ENCODE measurements at regions not wholly inside any gene's neighbourhood (a gene's known extent, or its start where the extent isn't known, plus 50 kb on each side); places are given as distances from the start of the nearest gene placed in this dataset.
A peak's percentile ranks its signal among the peaks of the same experiment; 100 is the strongest.

GRCh38 chr6:27176523-27177484 lies 70.7 kb upstream of the PRSS16 start (continued):
- TF ChIP-seq GMEB2 (CRISPR knock-in tag; IDR thresholded peaks at IDR 0.05; ENCODE audit: low read depth), result no peak
- no peak for TF ChIP-seq HOXA3 (CRISPR knock-in tag; IDR thresholded peaks at IDR 0.05)
- TF ChIP-seq NONO (IDR thresholded peaks at IDR 0.05), result no peak
- 0 out of 2 replicates have a peak, but pooled peaks have one; percentile 33 for TF ChIP-seq NONO (CRISPR knock-in tag; conservative IDR thresholded peaks at IDR 0.05)
- TF ChIP-seq ZNF274 (CRISPR knock-in tag; IDR thresholded peaks at IDR 0.05), result no peak
- TF ChIP-seq, protein P1, sequence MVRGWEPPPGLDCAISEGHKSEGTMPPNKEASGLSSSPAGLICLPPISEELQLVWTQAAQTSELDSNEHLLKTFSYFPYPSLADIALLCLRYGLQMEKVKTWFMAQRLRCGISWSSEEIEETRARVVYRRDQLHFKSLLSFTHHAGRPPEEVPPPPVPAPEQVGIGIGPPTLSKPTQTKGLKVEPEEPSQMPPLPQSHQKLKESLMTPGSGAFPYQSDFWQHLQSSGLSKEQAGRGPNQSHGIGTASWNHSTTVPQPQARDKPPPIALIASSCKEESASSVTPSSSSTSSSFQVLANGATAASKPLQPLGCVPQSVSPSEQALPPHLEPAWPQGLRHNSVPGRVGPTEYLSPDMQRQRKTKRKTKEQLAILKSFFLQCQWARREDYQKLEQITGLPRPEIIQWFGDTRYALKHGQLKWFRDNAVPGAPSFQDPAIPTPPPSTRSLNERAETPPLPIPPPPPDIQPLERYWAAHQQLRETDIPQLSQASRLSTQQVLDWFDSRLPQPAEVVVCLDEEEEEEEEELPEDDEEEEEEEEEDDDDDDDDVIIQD (CRISPR knock-in tag; IDR thresholded peaks at IDR 0.05; ENCODE audit: low read depth), result no peak
- TF ChIP-seq, protein P2, sequence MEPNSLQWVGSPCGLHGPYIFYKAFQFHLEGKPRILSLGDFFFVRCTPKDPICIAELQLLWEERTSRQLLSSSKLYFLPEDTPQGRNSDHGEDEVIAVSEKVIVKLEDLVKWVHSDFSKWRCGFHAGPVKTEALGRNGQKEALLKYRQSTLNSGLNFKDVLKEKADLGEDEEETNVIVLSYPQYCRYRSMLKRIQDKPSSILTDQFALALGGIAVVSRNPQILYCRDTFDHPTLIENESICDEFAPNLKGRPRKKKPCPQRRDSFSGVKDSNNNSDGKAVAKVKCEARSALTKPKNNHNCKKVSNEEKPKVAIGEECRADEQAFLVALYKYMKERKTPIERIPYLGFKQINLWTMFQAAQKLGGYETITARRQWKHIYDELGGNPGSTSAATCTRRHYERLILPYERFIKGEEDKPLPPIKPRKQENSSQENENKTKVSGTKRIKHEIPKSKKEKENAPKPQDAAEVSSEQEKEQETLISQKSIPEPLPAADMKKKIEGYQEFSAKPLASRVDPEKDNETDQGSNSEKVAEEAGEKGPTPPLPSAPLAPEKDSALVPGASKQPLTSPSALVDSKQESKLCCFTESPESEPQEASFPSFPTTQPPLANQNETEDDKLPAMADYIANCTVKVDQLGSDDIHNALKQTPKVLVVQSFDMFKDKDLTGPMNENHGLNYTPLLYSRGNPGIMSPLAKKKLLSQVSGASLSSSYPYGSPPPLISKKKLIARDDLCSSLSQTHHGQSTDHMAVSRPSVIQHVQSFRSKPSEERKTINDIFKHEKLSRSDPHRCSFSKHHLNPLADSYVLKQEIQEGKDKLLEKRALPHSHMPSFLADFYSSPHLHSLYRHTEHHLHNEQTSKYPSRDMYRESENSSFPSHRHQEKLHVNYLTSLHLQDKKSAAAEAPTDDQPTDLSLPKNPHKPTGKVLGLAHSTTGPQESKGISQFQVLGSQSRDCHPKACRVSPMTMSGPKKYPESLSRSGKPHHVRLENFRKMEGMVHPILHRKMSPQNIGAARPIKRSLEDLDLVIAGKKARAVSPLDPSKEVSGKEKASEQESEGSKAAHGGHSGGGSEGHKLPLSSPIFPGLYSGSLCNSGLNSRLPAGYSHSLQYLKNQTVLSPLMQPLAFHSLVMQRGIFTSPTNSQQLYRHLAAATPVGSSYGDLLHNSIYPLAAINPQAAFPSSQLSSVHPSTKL (CRISPR knock-in tag; IDR thresholded peaks at IDR 0.05), result peak; percentile 53
- TF ChIP-seq IKZF5 (CRISPR knock-in tag; IDR thresholded peaks at IDR 0.05), result no peak; the same call in 1 of the 2 replicates
- peak; percentile 48 for TF ChIP-seq TBL1XR1 (IDR thresholded peaks at IDR 0.05; ENCODE audit: borderline replicate concordance, low read length, partially characterized antibody)
- TF ChIP-seq, protein P3, sequence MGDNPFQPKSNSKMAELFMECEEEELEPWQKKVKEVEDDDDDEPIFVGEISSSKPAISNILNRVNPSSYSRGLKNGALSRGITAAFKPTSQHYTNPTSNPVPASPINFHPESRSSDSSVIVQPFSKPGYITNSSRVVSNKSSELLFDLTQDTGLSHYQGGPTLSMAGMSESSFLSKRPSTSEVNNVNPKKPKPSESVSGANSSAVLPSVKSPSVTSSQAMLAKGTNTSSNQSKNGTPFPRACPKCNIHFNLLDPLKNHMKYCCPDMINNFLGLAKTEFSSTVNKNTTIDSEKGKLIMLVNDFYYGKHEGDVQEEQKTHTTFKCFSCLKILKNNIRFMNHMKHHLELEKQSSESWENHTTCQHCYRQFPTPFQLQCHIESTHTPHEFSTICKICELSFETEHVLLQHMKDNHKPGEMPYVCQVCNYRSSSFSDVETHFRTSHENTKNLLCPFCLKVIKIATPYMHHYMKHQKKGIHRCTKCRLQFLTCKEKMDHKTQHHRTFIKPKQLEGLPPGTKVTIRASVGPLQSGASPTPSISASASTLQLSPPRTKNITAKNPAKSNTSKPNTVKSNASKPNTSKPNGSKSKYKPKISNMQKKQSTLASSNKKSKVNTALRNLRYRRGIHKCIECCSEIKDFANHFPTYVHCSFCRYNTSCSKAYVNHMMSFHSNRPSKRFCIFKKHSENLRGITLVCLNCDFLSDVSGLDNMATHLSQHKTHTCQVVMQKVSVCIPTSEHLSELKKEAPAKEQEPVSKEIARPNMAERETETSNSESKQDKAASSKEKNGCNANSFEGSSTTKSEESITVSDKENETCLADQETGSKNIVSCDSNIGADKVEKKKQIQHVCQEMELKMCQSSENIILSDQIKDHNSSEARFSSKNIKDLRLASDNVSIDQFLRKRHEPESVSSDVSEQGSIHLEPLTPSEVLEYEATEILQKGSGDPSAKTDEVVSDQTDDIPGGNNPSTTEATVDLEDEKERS (CRISPR knock-in tag; IDR thresholded peaks at IDR 0.05), result peak; percentile 30; the same call in 1 of the 2 replicates
- no peak for TF ChIP-seq ZNF138 (CRISPR knock-in tag; IDR thresholded peaks at IDR 0.05; ENCODE audit: low read depth)

All from HepG2 (cell line).